KMS-11 (cell line): ENCODE measurements at regions not wholly inside any gene's neighbourhood (a gene's known extent, or its start where the extent isn't known, plus 50 kb on each side); places are given as distances from the start of the nearest gene placed in this dataset.

Experiments
- H2AFZ ChIP-seq: fragments of 200-600 bp; sonication (generic); 2 replicates; pipeline ENCODE4 v1.6.1; 2016; ENCODE audit warnings: antibody characterized with exemption, mixed run types, low read depth
- H3K27ac ChIP-seq: fragments of 200-600 bp; sonication (generic); 2 replicates; pipeline ENCODE4 v1.6.1; 2016; ENCODE audit warnings: mild to moderate bottlenecking, mixed run types
- H3K27me3 ChIP-seq: fragments of 200-600 bp; sonication (generic); 2 replicates; pipeline ENCODE4 v1.6.1; 2017; ENCODE audit warnings: mild to moderate bottlenecking, low read depth, mixed run types, moderate library complexity; ENCODE audit not compliant: insufficient read depth
- H3K36me3 ChIP-seq: fragments of 200-600 bp; sonication (generic); 2 replicates; pipeline ENCODE4 v1.6.1; 2017; ENCODE audit warnings: mild to moderate bottlenecking, mixed run types; ENCODE audit not compliant: insufficient read depth
- H3K4me1 ChIP-seq: fragments of 200-600 bp; sonication (generic); 2 replicates; pipeline ENCODE4 v1.6.1; 2016; ENCODE audit warnings: mild to moderate bottlenecking, low read depth, mixed run types; ENCODE audit not compliant: poor library complexity, severe bottlenecking
- H3K4me2 ChIP-seq: fragments of 200-600 bp; sonication (generic); 2 replicates; pipeline ENCODE4 v1.7.0; 2016; ENCODE audit warnings: mild to moderate bottlenecking, mixed run types
- H3K4me3 ChIP-seq: fragments of 200-600 bp; sonication (generic); IDR thresholded peaks from 2 replicates; pipeline ENCODE4 v1.6.1; 2017; ENCODE audit warnings: low read depth, low read length, mixed read lengths; ENCODE audit not compliant: insufficient read depth
- H3K79me2 ChIP-seq: fragments of 200-600 bp; sonication (generic); 2 replicates; pipeline ENCODE4 v1.6.1; 2016; ENCODE audit warnings: low read depth, mixed run types; ENCODE audit not compliant: insufficient read depth
- H3K9ac ChIP-seq: fragments of 200-600 bp; sonication (generic); 2 replicates; pipeline ENCODE4 v1.6.1; 2016; ENCODE audit warnings: mild to moderate bottlenecking, mixed run types
- H4K20me1 ChIP-seq: fragments of 200-600 bp; sonication (generic); 2 replicates; pipeline ENCODE4 v1.6.1; 2016; ENCODE audit warnings: mild to moderate bottlenecking, mixed run types; ENCODE audit not compliant: insufficient read depth
- CTCF ChIP-seq: fragments of 200-600 bp; sonication (generic); conservative IDR thresholded peaks from 2 replicates; pipeline ENCODE4 v1.6.1; 2017; ENCODE audit warnings: low read depth, mild to moderate bottlenecking, antibody characterized with exemption, low read length, moderate library complexity, mixed read lengths

GRCh38 chr2:212842544-212843185 lies 304.1 kb upstream of the ERBB4 start:
- no peak overlapping the region for H2AFZ ChIP-seq
- no peaks in the 10 kb centered on the region for H3K36me3 ChIP-seq
- TF ChIP-seq CTCF, result no peak
- H4K20me1 ChIP-seq, result no peaks in the 10 kb centered on the region
- no peaks in the 10 kb centered on the region for H3K27me3 ChIP-seq
- no peak overlapping the region for H3K9ac ChIP-seq
- no peak overlapping the region for H3K4me2 ChIP-seq
- H3K4me3 ChIP-seq, result no peak overlapping the region
- no peaks in the 10 kb centered on the region for H3K79me2 ChIP-seq
- no peak overlapping the region for H3K27ac ChIP-seq
- H3K4me1 ChIP-seq, result peaks cover 28% of the 10 kb centered on the region

DNA sequence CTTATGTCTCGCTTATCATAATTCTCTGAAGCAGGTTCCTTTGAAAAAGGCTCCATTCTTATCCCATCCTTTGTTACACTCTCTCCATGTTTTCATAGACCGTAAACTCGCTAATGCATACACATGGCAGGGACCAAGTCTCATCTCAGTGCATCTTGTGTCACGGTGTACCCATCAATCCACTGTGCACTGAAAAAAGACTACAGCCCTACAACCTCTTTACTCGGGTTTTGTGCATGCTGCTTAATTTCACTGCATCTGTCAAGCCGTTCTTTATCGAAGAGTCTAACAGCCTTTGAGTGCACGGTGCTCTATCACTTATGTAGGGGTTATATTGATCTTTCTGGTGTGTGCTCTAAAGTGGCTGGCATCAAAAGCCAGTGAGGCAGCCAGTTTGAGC lies 302.9 kb upstream of the ERBB4 start:
- no peak overlapping the region for H3K4me3 ChIP-seq
- H3K79me2 ChIP-seq, result no peaks in the 10 kb centered on the region
- no peak overlapping the region for H3K9ac ChIP-seq
- H3K27ac ChIP-seq, result no peak overlapping the region
- no peaks in the 10 kb centered on the region for H3K36me3 ChIP-seq
- H4K20me1 ChIP-seq, result no peaks in the 10 kb centered on the region
- no peak overlapping the region for H2AFZ ChIP-seq
- no peak overlapping the region for H3K4me2 ChIP-seq
- H3K27me3 ChIP-seq, result no peaks in the 10 kb centered on the region
- H3K4me1 ChIP-seq, result peaks cover 28% of the 10 kb centered on the region
- TF ChIP-seq CTCF, result no peak

GRCh38 chr2:212832211-212833195 lies 293.9 kb upstream of the ERBB4 start:
- Histone ChIP-seq H4K20me1 (no peaks in the 10 kb centered on the region), H3K36me3 (no peaks in the 10 kb centered on the region), H3K27me3 (no peaks in the 10 kb centered on the region), H3K4me2 (no peak overlapping the region), H3K4me3 (no peak overlapping the region), H3K27ac (no peak overlapping the region), H3K4me1 (no peaks in the 10 kb centered on the region), H3K9ac (no peak overlapping the region), H2AFZ (no peak overlapping the region), H3K79me2 (no peaks in the 10 kb centered on the region)
- no peak for TF ChIP-seq CTCF

- H2AFZ ChIP-seq, result no peak overlapping the region
- H3K4me3 ChIP-seq, result no peak overlapping the region
- no peak overlapping the region for H3K9ac ChIP-seq
- no peak overlapping the region for H3K27ac ChIP-seq
- no peaks in the 10 kb centered on the region for H4K20me1 ChIP-seq
- TF ChIP-seq CTCF, result no peak
- no peaks in the 10 kb centered on the region for H3K36me3 ChIP-seq
- no peaks in the 10 kb centered on the region for H3K4me1 ChIP-seq
- H3K79me2 ChIP-seq, result no peaks in the 10 kb centered on the region
- H3K4me2 ChIP-seq, result no peak overlapping the region
- no peaks in the 10 kb centered on the region for H3K27me3 ChIP-seq
These were observed 293.1 kb upstream of the ERBB4 start for GRCh38 chr2:212831671-212832199.
